Mesendoderm (in vitro differentiated cells): ENCODE measurements at regions not wholly inside any gene's neighbourhood (a gene's known extent, or its start where the extent isn't known, plus 50 kb on each side); places are given as distances from the start of the nearest gene placed in this dataset.

Source experiments
- DNase-seq: peaks from one replicate; pipeline ENCODE4 v3.0.0; 2013
- H2AK5ac ChIP-seq: 2 replicates; pipeline ENCODE4 v1.6.1; 2013; ENCODE audit warnings: low read length, inconsistent platforms
- H2BK120ac ChIP-seq: 2 replicates; pipeline ENCODE4 v1.6.1; 2013; ENCODE audit warnings: low read depth, mild to moderate bottlenecking, low read length, moderate library complexity, mixed read lengths
- H2BK15ac ChIP-seq: replicated peaks from 2 replicates; pipeline ENCODE4 v1.6.1; 2013; ENCODE audit warnings: low read depth, mild to moderate bottlenecking, moderate library complexity
- H2BK5ac ChIP-seq: 2 replicates; pipeline ENCODE4 v1.6.1; 2013; ENCODE audit warnings: low read length, inconsistent platforms
- H3K18ac ChIP-seq: 2 replicates; pipeline ENCODE4 v1.6.1; 2013; ENCODE audit warnings: mild to moderate bottlenecking, low read length, mixed read lengths
- H3K23ac ChIP-seq: one replicate; pipeline ENCODE4 v1.6.1; 2013; ENCODE audit warnings: low read length
- H3K27ac ChIP-seq: 2 replicates; pipeline ENCODE4 v1.5.1; 2013; ENCODE audit warnings: low read depth, mild to moderate bottlenecking, inconsistent platforms, low read length, moderate library complexity
- H3K27me3 ChIP-seq: 2 replicates; pipeline ENCODE4 v1.6.1; 2013; ENCODE audit warnings: low read length, control low read depth, mild to moderate bottlenecking, inconsistent platforms; ENCODE audit not compliant: insufficient read depth, poor library complexity
- H3K36me3 ChIP-seq: 2 replicates; pipeline ENCODE4 v1.6.1; 2013; ENCODE audit warnings: low read length, inconsistent platforms; ENCODE audit not compliant: control insufficient read depth, insufficient read depth
- H3K4ac ChIP-seq: one replicate; pipeline ENCODE4 v1.6.1; 2013; ENCODE audit warnings: low read depth, mild to moderate bottlenecking, low read length, moderate library complexity
- H3K4me1 ChIP-seq: 2 replicates; pipeline ENCODE4 v1.6.1; 2013; ENCODE audit warnings: low read depth, low read length, inconsistent platforms; ENCODE audit not compliant: control insufficient read depth
- H3K4me2 ChIP-seq: 2 replicates; pipeline ENCODE4 v1.6.1; 2013; ENCODE audit warnings: low read length
- H3K4me3 ChIP-seq: 2 replicates; pipeline ENCODE4 v1.5.1; 2013; ENCODE audit warnings: mild to moderate bottlenecking, low read length
- H3K56ac ChIP-seq: one replicate; pipeline ENCODE4 v1.6.1; 2013; ENCODE audit warnings: low read length
- H3K79me1 ChIP-seq: 2 replicates; pipeline ENCODE4 v1.6.1; 2013; ENCODE audit warnings: low read length, inconsistent platforms
- H3K79me2 ChIP-seq: 2 replicates; pipeline ENCODE4 v1.6.1; 2013; ENCODE audit warnings: mild to moderate bottlenecking, low read length; ENCODE audit not compliant: control insufficient read depth, insufficient read depth
- H3K9ac ChIP-seq: 2 replicates; pipeline ENCODE4 v1.6.1; 2013; ENCODE audit warnings: low read length, inconsistent platforms
- H4K5ac ChIP-seq: one replicate; pipeline ENCODE4 v1.6.1; 2013; ENCODE audit warnings: low read length
- H4K8ac ChIP-seq: one replicate; pipeline ENCODE4 v1.6.1; 2013; ENCODE audit warnings: low read depth, mild to moderate bottlenecking, control low read depth, low read length, moderate library complexity
- WGBS: extraction: QIAGEN DNeasy Blood & Tissue Kit; methylation state at CpG from one replicate; pipeline ENCODE4 v1.1.7; 2013; ENCODE audit warnings: low lambda C conversion rate, missing lambda C conversion rate; ENCODE audit not compliant: insufficient coverage; ENCODE audit errors: extremely low coverage; 5-methylcytosine and 5-hydroxymethylcytosine counted together

- Histone ChIP-seq H3K18ac (no peak overlapping the region), H3K4me3 (no peak overlapping the region), H3K79me1 (no peaks in the 10 kb centered on the region), H2BK15ac (no peak overlapping the region), H3K9ac (no peak overlapping the region), H4K8ac (no peak overlapping the region), H3K27me3 (no peaks in the 10 kb centered on the region), H4K5ac (no peak overlapping the region), H2BK120ac (no peak overlapping the region), H3K27ac (no peak overlapping the region), H3K4me2 (no peak overlapping the region), H3K4me1 (no peaks in the 10 kb centered on the region), H3K79me2 (no peaks in the 10 kb centered on the region), H3K36me3 (no peaks in the 10 kb centered on the region), H2AK5ac (no peak overlapping the region), H2BK5ac (no peak overlapping the region), H3K4ac (no peak overlapping the region), H3K23ac (no peak overlapping the region), H3K56ac (no peak overlapping the region)
- no peak for DNase-seq
These were observed 294.3 kb upstream of the BMP2 start for GRCh38 chr20:6473197-6473596.

- Histone ChIP-seq H3K79me2 (no peaks in the 10 kb centered on the region), H3K9ac (no peak overlapping the region), H3K27ac (no peak overlapping the region), H3K4ac (no peak overlapping the region), H2BK120ac (no peak overlapping the region), H3K23ac (no peak overlapping the region), H4K5ac (no peak overlapping the region), H3K79me1 (no peaks in the 10 kb centered on the region), H3K4me2 (no peak overlapping the region), H3K36me3 (no peaks in the 10 kb centered on the region), H3K4me1 (no peaks in the 10 kb centered on the region), H4K8ac (no peak overlapping the region), H3K4me3 (no peak overlapping the region), H3K56ac (no peak overlapping the region), H3K18ac (no peak overlapping the region), H2AK5ac (no peak overlapping the region), H3K27me3 (no peaks in the 10 kb centered on the region), H2BK5ac (no peak overlapping the region), H2BK15ac (no peak overlapping the region)
- no peak for DNase-seq
- WGBS = no CpG with 5 or more reads among the region's 1 CpG
These were observed 295.6 kb upstream of the BMP2 start for GRCh38 chr20:6471871-6472270.

GRCh38 chr20:6471110-6471647, 296.3 kb upstream of the BMP2 start:
- Histone ChIP-seq H4K8ac (no peak overlapping the region), H4K5ac (no peak overlapping the region), H3K79me1 (no peaks in the 10 kb centered on the region), H2AK5ac (no peak overlapping the region), H3K23ac (no peak overlapping the region), H3K4me2 (no peak overlapping the region), H2BK15ac (no peak overlapping the region), H3K27ac (no peak overlapping the region), H3K36me3 (no peaks in the 10 kb centered on the region), H3K79me2 (no peaks in the 10 kb centered on the region), H3K4me3 (no peak overlapping the region), H3K56ac (no peak overlapping the region), H2BK5ac (no peak overlapping the region), H3K18ac (no peak overlapping the region), H3K9ac (no peak overlapping the region), H3K4me1 (no peaks in the 10 kb centered on the region), H3K27me3 (no peaks in the 10 kb centered on the region), H2BK120ac (no peak overlapping the region), H3K4ac (no peak overlapping the region)
- no peak for DNase-seq
- no CpG with 5 or more reads among the region's 5 CpGs for WGBS

- Histone ChIP-seq H2BK120ac (no peak overlapping the region), H2BK5ac (no peak overlapping the region), H2AK5ac (no peak overlapping the region), H4K5ac (no peak overlapping the region), H3K27me3 (no peaks in the 10 kb centered on the region), H3K4ac (no peak overlapping the region), H3K4me3 (no peak overlapping the region), H3K36me3 (no peaks in the 10 kb centered on the region), H3K9ac (no peak overlapping the region), H2BK15ac (no peak overlapping the region), H3K4me2 (no peak overlapping the region), H4K8ac (no peak overlapping the region), H3K23ac (no peak overlapping the region), H3K4me1 (no peaks in the 10 kb centered on the region), H3K56ac (no peak overlapping the region), H3K18ac (no peak overlapping the region), H3K79me2 (no peaks in the 10 kb centered on the region), H3K27ac (no peak overlapping the region), H3K79me1 (no peaks in the 10 kb centered on the region)
- no peak for DNase-seq
- WGBS = no CpG with 5 or more reads among the region's 4 CpGs
These were observed 297.8 kb upstream of the BMP2 start for GRCh38 chr20:6469695-6470094.

- Histone ChIP-seq H3K18ac (no peak overlapping the region), H3K4me2 (no peak overlapping the region), H3K56ac (no peak overlapping the region), H3K4ac (no peak overlapping the region), H3K4me1 (no peaks in the 10 kb centered on the region), H2BK5ac (no peak overlapping the region), H3K4me3 (no peak overlapping the region), H4K5ac (no peak overlapping the region), H4K8ac (no peak overlapping the region), H3K27ac (no peak overlapping the region), H2BK15ac (no peak overlapping the region), H3K79me2 (no peaks in the 10 kb centered on the region), H3K9ac (no peak overlapping the region), H3K27me3 (no peaks in the 10 kb centered on the region), H3K36me3 (no peaks in the 10 kb centered on the region), H2BK120ac (no peak overlapping the region), H2AK5ac (no peak overlapping the region), H3K23ac (no peak overlapping the region), H3K79me1 (no peaks in the 10 kb centered on the region)
- DNase-seq = no peak
- whole genome bisulfite sequencing = no CpG with 5 or more reads among the region's 2 CpGs
These were observed 298.9 kb upstream of the BMP2 start for GRCh38 chr20:6468423-6469116.

GRCh38 chr20:6467562-6467961, 299.9 kb upstream of the BMP2 start:
- H3K56ac ChIP-seq = no peak overlapping the region
- H3K4me1 ChIP-seq = no peaks in the 10 kb centered on the region
- no peak overlapping the region for H4K5ac ChIP-seq
- H2AK5ac ChIP-seq = no peak overlapping the region
- no peak overlapping the region for H3K23ac ChIP-seq
- no peak overlapping the region for H2BK120ac ChIP-seq
- H3K79me2 ChIP-seq = no peaks in the 10 kb centered on the region
- no peak overlapping the region for H2BK15ac ChIP-seq
- no peaks in the 10 kb centered on the region for H3K79me1 ChIP-seq
- H3K4me2 ChIP-seq = no peak overlapping the region
- no peak overlapping the region for H3K27ac ChIP-seq
- H3K27me3 ChIP-seq = no peaks in the 10 kb centered on the region
- WGBS = no CpG with 5 or more reads among the region's 2 CpGs
- H3K4ac ChIP-seq = no peak overlapping the region
- no peaks in the 10 kb centered on the region for H3K36me3 ChIP-seq
- H2BK5ac ChIP-seq = no peak overlapping the region
- no peak for DNase-seq
- H4K8ac ChIP-seq = no peak overlapping the region
- H3K9ac ChIP-seq = no peak overlapping the region
- H3K18ac ChIP-seq = no peak overlapping the region
- H3K4me3 ChIP-seq = no peak overlapping the region
